ENCODE measurements at regions not wholly inside any gene's neighbourhood (a gene's known extent, or its start where the extent isn't known, plus 50 kb on each side); places are given as distances from the start of the nearest gene placed in this dataset.

DNA sequence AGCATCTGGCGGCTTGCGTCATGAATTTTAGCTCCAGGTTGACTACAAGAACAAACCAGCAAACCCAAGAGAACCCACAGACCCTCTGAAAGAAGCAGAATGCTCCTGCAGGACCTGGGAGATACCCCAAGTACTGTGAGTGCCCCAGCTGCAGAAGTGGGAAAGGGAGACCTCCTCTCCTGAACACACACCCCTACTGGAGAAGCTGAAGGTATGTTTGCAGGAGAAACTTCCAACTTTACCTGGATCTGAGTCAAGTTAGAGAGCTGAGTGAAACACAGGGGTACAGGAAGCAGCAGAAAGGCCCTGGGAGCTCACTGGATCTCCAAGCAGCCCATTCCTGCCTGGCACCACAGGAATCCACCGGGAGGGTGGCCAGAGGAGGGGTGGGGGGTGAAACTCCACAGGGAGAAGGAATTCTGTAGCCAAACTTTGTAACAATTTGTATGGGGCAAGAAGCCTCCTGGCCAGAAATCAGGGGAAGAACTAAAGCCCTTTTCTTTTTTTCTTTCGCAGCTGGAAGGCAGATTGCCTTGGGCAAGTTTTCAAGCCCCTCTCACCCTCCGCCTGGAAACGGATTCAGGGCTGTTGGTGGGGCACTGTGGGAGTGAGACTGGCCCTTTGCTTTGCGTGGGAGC, 576.2 kb downstream of the BNC2 start:
- TF ChIP-seq, protein P1, sequence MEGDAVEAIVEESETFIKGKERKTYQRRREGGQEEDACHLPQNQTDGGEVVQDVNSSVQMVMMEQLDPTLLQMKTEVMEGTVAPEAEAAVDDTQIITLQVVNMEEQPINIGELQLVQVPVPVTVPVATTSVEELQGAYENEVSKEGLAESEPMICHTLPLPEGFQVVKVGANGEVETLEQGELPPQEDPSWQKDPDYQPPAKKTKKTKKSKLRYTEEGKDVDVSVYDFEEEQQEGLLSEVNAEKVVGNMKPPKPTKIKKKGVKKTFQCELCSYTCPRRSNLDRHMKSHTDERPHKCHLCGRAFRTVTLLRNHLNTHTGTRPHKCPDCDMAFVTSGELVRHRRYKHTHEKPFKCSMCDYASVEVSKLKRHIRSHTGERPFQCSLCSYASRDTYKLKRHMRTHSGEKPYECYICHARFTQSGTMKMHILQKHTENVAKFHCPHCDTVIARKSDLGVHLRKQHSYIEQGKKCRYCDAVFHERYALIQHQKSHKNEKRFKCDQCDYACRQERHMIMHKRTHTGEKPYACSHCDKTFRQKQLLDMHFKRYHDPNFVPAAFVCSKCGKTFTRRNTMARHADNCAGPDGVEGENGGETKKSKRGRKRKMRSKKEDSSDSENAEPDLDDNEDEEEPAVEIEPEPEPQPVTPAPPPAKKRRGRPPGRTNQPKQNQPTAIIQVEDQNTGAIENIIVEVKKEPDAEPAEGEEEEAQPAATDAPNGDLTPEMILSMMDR (conservative IDR thresholded peaks at IDR 0.05; ENCODE audit: low read length) = no peak
- no peak for TF ChIP-seq EZH2phosphoT487 (IDR thresholded peaks at IDR 0.05; ENCODE audit: borderline replicate concordance, low read depth, low read length)
